H1 (cell line): ENCODE measurements at regions not wholly inside any gene's neighbourhood (a gene's known extent, or its start where the extent isn't known, plus 50 kb on each side); places are given as distances from the start of the nearest gene placed in this dataset.

Experiments
- CTCF ChIA-PET: fragments of 300-600 bp; sonication (Branson Sonifier 250); formaldehyde crosslinking; loops from one replicate; lab custom pipeline; 2021; ENCODE audit not compliant: partially characterized antibody; lab: Charles Lee
- POLR2A ChIA-PET: fragments of 300-600 bp; sonication (Branson Sonifier 250); formaldehyde crosslinking; loops from one replicate; lab custom pipeline; 2021; ENCODE audit warnings: inconsistent platforms; ENCODE audit not compliant: partially characterized antibody; lab: Charles Lee
- DNase-seq, 2 experiments: peaks; one replicate each; pipeline versions ENCODE4 v3.0.0 to v3.0.0-alpha.2; 2010 to 2022; ENCODE audit warnings: low spot score in 2 of 2, low read depth in 1 of 2, mixed read lengths in 1 of 2
- FAIRE-seq: peaks from 2 replicates; lab custom pipeline; 2011; peaks lifted over from hg19 to GRCh38; lab: Jason Lieb, UNC
- H2AFZ ChIP-seq: 2 replicates; pipeline ENCODE4 v1.8.1; 2012; ENCODE audit warnings: low read length, inconsistent platforms
- H2AK5ac ChIP-seq: 2 replicates; pipeline ENCODE4 v1.6.1; 2013; ENCODE audit warnings: low read depth, low read length
- H2BK120ac ChIP-seq: replicated peaks from 2 replicates; pipeline ENCODE3; 2013; ENCODE audit warnings: low read depth, low read length, inconsistent platforms
- H2BK12ac ChIP-seq: 2 replicates; pipeline ENCODE4 v1.6.1; 2013; ENCODE audit warnings: low read depth, low read length
- H2BK15ac ChIP-seq: 2 replicates; pipeline ENCODE4 v1.6.1; 2013; ENCODE audit warnings: low read length
- H2BK20ac ChIP-seq: 2 replicates; pipeline ENCODE4 v1.6.1; 2013; ENCODE audit warnings: low read length
- H2BK5ac ChIP-seq: 2 replicates; pipeline ENCODE4 v1.6.1; 2013; ENCODE audit warnings: low read depth, low read length
- H3K14ac ChIP-seq: 2 replicates; pipeline ENCODE4 v1.6.1; 2013; ENCODE audit warnings: inconsistent platforms; ENCODE audit not compliant: insufficient read length
- H3K18ac ChIP-seq: 2 replicates; pipeline ENCODE4 v1.6.1; 2013; ENCODE audit warnings: low read length; ENCODE audit errors: extremely low read depth
- H3K23ac ChIP-seq: 2 replicates; pipeline ENCODE4 v1.6.1; 2013; ENCODE audit warnings: inconsistent platforms; ENCODE audit not compliant: insufficient read length
- H3K23me2 ChIP-seq: 2 replicates; pipeline ENCODE4 v1.6.1; 2013; ENCODE audit warnings: low read depth, low read length
- H3K27ac ChIP-seq: 2 replicates; pipeline ENCODE4 v1.6.1; 2011; ENCODE audit warnings: low read depth, low read length, inconsistent platforms
- H3K27me3 ChIP-seq, 4 experiments: replicated peaks in 1 of 4; 1 replicate in 1 of 4; 2 replicates in 3 of 4; pipeline versions ENCODE4 v1.6.1 to v1.8.1; 2011 to 2013; ENCODE audit warnings: low read length in 3 of 4, mild to moderate bottlenecking in 3 of 4, inconsistent platforms in 2 of 4, mixed read lengths in 2 of 4, moderate library complexity in 1 of 4; ENCODE audit not compliant: control insufficient read depth in 3 of 4, insufficient read depth in 3 of 4; ENCODE audit errors: extremely low read depth in 1 of 4
- H3K36me3 ChIP-seq, 4 experiments: 2 replicates each; pipeline versions ENCODE4 v1.6.1 to v1.8.1; 2011 to 2013; ENCODE audit warnings: mild to moderate bottlenecking in 4 of 4, low read length in 3 of 4, moderate library complexity in 2 of 4, control low read depth in 1 of 4, inconsistent platforms in 1 of 4; ENCODE audit not compliant: insufficient read depth in 4 of 4, control insufficient read depth in 2 of 4
- H3K4ac ChIP-seq: replicated peaks from 2 replicates; pipeline ENCODE3; 2013; ENCODE audit warnings: low read length, low read depth, mixed read lengths, inconsistent platforms; ENCODE audit not compliant: insufficient read length
- H3K4me1 ChIP-seq, 4 experiments: replicated peaks in 1 of 4; 1 replicate in 1 of 4; 2 replicates in 3 of 4; pipeline versions ENCODE4 v1.6.1 to v1.8.1; 2011 to 2013; ENCODE audit warnings: low read length in 3 of 4, inconsistent platforms in 2 of 4, mixed read lengths in 1 of 4; ENCODE audit not compliant: insufficient read depth in 4 of 4, control insufficient read depth in 3 of 4
- H3K4me2 ChIP-seq, 2 experiments: 2 replicates each; pipeline versions ENCODE4 v1.6.1 to v1.8.1; 2011 to 2013; ENCODE audit warnings: low read depth in 2 of 2, low read length in 2 of 2, control low read depth in 1 of 2, inconsistent platforms in 1 of 2, mild to moderate bottlenecking in 1 of 2; ENCODE audit not compliant: insufficient read depth in 1 of 2
- H3K4me3 ChIP-seq, 4 experiments: fragments of 200-600, 300-600 bp in 1 of 4; sonication (generic), shearing (Covaris generic), sonication (Bioruptor Twin) in 1 of 4; 2 replicates each; pipeline versions ENCODE4 v1.5.1 to v1.8.1; 2011 to 2016; ENCODE audit warnings: low read length in 4 of 4, low read depth in 3 of 4, control low read depth in 2 of 4, inconsistent platforms in 2 of 4, mild to moderate bottlenecking in 2 of 4, mixed read lengths in 1 of 4, moderate library complexity in 1 of 4; ENCODE audit not compliant: insufficient read depth in 2 of 4; ENCODE audit errors: extremely low read depth in 1 of 4
- H3K56ac ChIP-seq: replicated peaks from 2 replicates; pipeline ENCODE3; 2013; ENCODE audit warnings: low read depth, mild to moderate bottlenecking, mixed read lengths, low read length, inconsistent platforms; ENCODE audit not compliant: insufficient read length
- H3K79me1 ChIP-seq: 2 replicates; pipeline ENCODE4 v1.6.1; 2013; ENCODE audit warnings: low read depth, low read length, control low read depth
- H3K79me2 ChIP-seq, 2 experiments: 2 replicates each; pipeline versions ENCODE4 v1.6.1 to v1.8.1; 2012 to 2013; ENCODE audit warnings: low read length in 2 of 2, mild to moderate bottlenecking in 2 of 2, inconsistent platforms in 1 of 2; ENCODE audit not compliant: insufficient read depth in 2 of 2, control insufficient read depth in 1 of 2
- H3K9ac ChIP-seq, 4 experiments: replicated peaks in 1 of 4; 1 replicate in 1 of 4; 2 replicates in 3 of 4; pipeline versions ENCODE4 v1.6.1 to v1.8.1; 2011 to 2013; ENCODE audit warnings: low read depth in 3 of 4, low read length in 3 of 4, control low read depth in 2 of 4, mild to moderate bottlenecking in 2 of 4, moderate library complexity in 2 of 4, inconsistent platforms in 1 of 4; ENCODE audit errors: extremely low read depth in 1 of 4
- H3K9me3 ChIP-seq, 2 experiments: 2 replicates each; pipeline versions ENCODE4 v1.6.1 to v1.8.1; 2012 to 2013; ENCODE audit warnings: mild to moderate bottlenecking in 2 of 2, moderate library complexity in 2 of 2, control low read depth in 1 of 2, inconsistent platforms in 1 of 2, low read depth in 1 of 2, low read length in 1 of 2, mixed read lengths in 1 of 2; ENCODE audit not compliant: insufficient read depth in 2 of 2
- H4K20me1 ChIP-seq, 2 experiments: replicated peaks in 1 of 2; 2 replicates each; pipeline versions ENCODE3 to v1.8.1; 2011 to 2013; ENCODE audit warnings: inconsistent platforms in 2 of 2, low read length in 2 of 2, mild to moderate bottlenecking in 1 of 2; ENCODE audit not compliant: insufficient read depth in 2 of 2, control insufficient read depth in 1 of 2
- H4K5ac ChIP-seq: 2 replicates; pipeline ENCODE4 v1.6.1; 2013; ENCODE audit warnings: low read length, low read depth, mixed read lengths, inconsistent platforms; ENCODE audit not compliant: insufficient read length
- H4K8ac ChIP-seq: 2 replicates; pipeline ENCODE4 v1.8.0; 2013; ENCODE audit warnings: mild to moderate bottlenecking, moderate library complexity, low read length, inconsistent platforms; ENCODE audit not compliant: insufficient read depth; ENCODE audit errors: extremely low read depth
- H4K91ac ChIP-seq: replicated peaks from 2 replicates; pipeline ENCODE3; 2013; ENCODE audit warnings: low read length, mixed read lengths, inconsistent platforms; ENCODE audit not compliant: insufficient read length
- ATF3 ChIP-seq: IDR thresholded peaks from 2 replicates; pipeline ENCODE4 v1.6.1; 2011; ENCODE audit warnings: low read depth, mild to moderate bottlenecking, low read length; ENCODE audit not compliant: insufficient read depth
- CEBPB ChIP-seq: IDR thresholded peaks from 2 replicates; pipeline ENCODE4 v1.6.1; 2012; ENCODE audit warnings: low read depth, low read length
- HDAC2 ChIP-seq, 2 experiments: fragments of 300-600 bp in 1 of 2; sonication (generic) in 1 of 2; IDR thresholded peaks; 2 replicates each; pipeline ENCODE4 v1.6.1; 2011 to 2012; ENCODE audit warnings: low read depth in 2 of 2, low read length in 2 of 2, mild to moderate bottlenecking in 2 of 2, moderate library complexity in 2 of 2, borderline replicate concordance in 1 of 2, inconsistent platforms in 1 of 2
- JUND ChIP-seq: IDR thresholded peaks from 2 replicates; pipeline ENCODE4 v1.6.1; 2011; ENCODE audit warnings: mild to moderate bottlenecking, improper control_type of control experiment, low read length
- KDM1A ChIP-seq: fragments of 200-600, 300-600 bp; sonication (generic); IDR thresholded peaks from 2 replicates; pipeline ENCODE4 v1.7.1; 2016; ENCODE audit warnings: mild to moderate bottlenecking, low read length, borderline replicate concordance
- NRF1 ChIP-seq: IDR thresholded peaks from 2 replicates; pipeline ENCODE4 v1.6.1; 2011; ENCODE audit warnings: mild to moderate bottlenecking, low read depth, low read length, improper control_type of control experiment
- RAD21 ChIP-seq, 2 experiments: IDR thresholded peaks in 1 of 2; conservative IDR thresholded peaks in 1 of 2; 2 replicates each; pipeline ENCODE4 v1.6.1; 2011; ENCODE audit warnings: low read depth in 2 of 2, low read length in 2 of 2, improper control_type of control experiment in 1 of 2, inconsistent platforms in 1 of 2, mild to moderate bottlenecking in 1 of 2, moderate library complexity in 1 of 2
- SAP30 ChIP-seq: fragments of 300-600 bp; sonication (generic); IDR thresholded peaks from 2 replicates; pipeline ENCODE4 v1.7.1; 2012; ENCODE audit warnings: low read length, moderate library complexity, mild to moderate bottlenecking, inconsistent platforms; ENCODE audit not compliant: insufficient read depth, insufficient replicate concordance
- SIRT6 ChIP-seq: IDR thresholded peaks from one replicate; pipeline ENCODE4 v1.7.1; 2012; ENCODE audit warnings: low read length, inconsistent platforms
- WGBS, 2 experiments: shearing (Covaris generic) in 1 of 2; methylation state at CpG; one replicate each; pipeline versions ENCODE4 v1.1.6 to v1.1.7; 2013 to 2015; ENCODE audit warnings: low lambda C conversion rate in 2 of 2, mixed read lengths in 2 of 2, inconsistent platforms in 1 of 2, low coverage in 1 of 2, missing lambda C conversion rate in 1 of 2; ENCODE audit not compliant: insufficient replicate concordance in 2 of 2, insufficient coverage in 1 of 2, insufficient read length in 1 of 2; ENCODE audit errors: extremely low coverage in 1 of 2, missing lambda C conversion rate in 1 of 2; 5-methylcytosine and 5-hydroxymethylcytosine counted together

DNA sequence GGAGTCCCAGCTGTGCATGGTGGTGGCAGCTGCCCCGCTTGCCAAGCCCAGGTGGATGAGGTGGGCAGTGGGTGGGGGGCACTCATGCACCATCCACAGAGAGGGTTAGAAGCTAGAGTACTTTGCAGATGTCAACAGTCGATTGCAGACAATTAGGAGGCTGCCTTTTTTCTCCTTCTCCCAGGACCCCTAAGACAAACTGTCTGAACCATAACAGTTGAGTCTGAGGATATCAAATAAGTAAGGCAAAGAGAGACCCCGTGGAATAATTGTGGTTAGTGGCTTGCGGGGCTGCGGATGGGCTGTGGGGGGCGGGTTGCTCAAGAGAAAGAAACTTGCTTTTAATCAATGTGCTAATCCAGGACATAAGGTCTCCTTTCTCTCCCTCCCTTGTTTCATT is 926.2 kb downstream of the VRK1 start:
- Histone ChIP-seq H4K8ac (no peak overlapping the region), H3K56ac (no peak overlapping the region), H2BK12ac (no peak overlapping the region), H2BK15ac (no peak overlapping the region), H3K79me2 (no peaks in the 10 kb centered on the region), H3K9ac (no peak overlapping the region), H3K4me1 (no peaks in the 10 kb centered on the region), H3K36me3 (no peaks in the 10 kb centered on the region), H2BK120ac (no peak overlapping the region), H4K5ac (no peak overlapping the region), H3K27me3 (no peaks in the 10 kb centered on the region), H2AFZ (no peak overlapping the region), H3K79me1 (no peaks in the 10 kb centered on the region), H2AK5ac (no peak overlapping the region), H4K20me1 (no peaks in the 10 kb centered on the region), H3K14ac (no peak overlapping the region), H3K23me2 (peaks cover 2% of the 10 kb centered on the region; the same call in 1 of the 2 replicates), H3K23ac (no peak overlapping the region), H3K4ac (peak overlapping the region; percentile 24), H2BK20ac (no peak overlapping the region), H3K4me3 (no peak overlapping the region), H3K27ac (no peak overlapping the region), H3K4me2 (no peak overlapping the region), H3K9me3 (0 out of 4 replicates have a peak, but pooled peaks cover 0 to 4% of the 10 kb centered on the region in 2 experiments), H4K91ac (peak overlapping the region; percentile 30), H3K18ac (no peak overlapping the region), H2BK5ac (no peak overlapping the region)
- FAIRE-seq (no peak), DNase-seq (no peak)
- CTCF ChIA-PET, result no interaction called here
- POLR2A ChIA-PET, result no interaction called here
- 87% methylated on average over 2 of the region's 6 CpGs; no CpG with 5 or more reads in 1 of the 2 experiments for WGBS, 2 experiments
- TF ChIP-seq KDM1A (no peak), NRF1 (no peak), CEBPB (no peak), HDAC2 (IDR thresholded peaks at IDR 0.05; ENCODE audit: borderline replicate concordance in 1 of 2, low read depth in 2 of 2, low read length in 2 of 2) (no peak), SIRT6 (no peak), JUND (no peak), SAP30 (no peak), RAD21 (IDR thresholded peaks at IDR 0.05 in 1 of 2, conservative IDR thresholded peaks at IDR 0.05 in 1 of 2; ENCODE audit: low read depth in 2 of 2, low read length in 2 of 2) (peak in 1 of 2 experiments; percentile 26; a peak in 2 of 4 replicates), ATF3 (no peak)
